ENCODE measurements at regions not wholly inside any gene's neighbourhood (a gene's known extent, or its start where the extent isn't known, plus 50 kb on each side); places are given as distances from the start of the nearest gene placed in this dataset.

- H3K27me3 ChIP-seq: no peaks in the 10 kb centered on the region
- H3K4me1 ChIP-seq: no peaks in the 10 kb centered on the region
- WGBS, 2 donors: 94 to 95% methylated on average over 6 of the region's 6 CpGs
- peaks cover 0 to 19% (median 0%) of the 10 kb centered on the region in 11 donors for H3K9me3 ChIP-seq
- TF ChIP-seq CTCF (IDR thresholded peaks at IDR 0.05): no peak
- ATAC-seq: no peak
- H3K27ac ChIP-seq: no peak overlapping the region
- intact Hi-C loops (cut with DNase I): no loop called here
- no peak for DNase-seq
- H3K4me3 ChIP-seq: no peak overlapping the region
- H3K36me3 ChIP-seq: no peaks in the 10 kb centered on the region
Observed at GRCh38 chr1:81634294-81634693, 166.4 kb upstream of the ADGRL2 start.

- Histone ChIP-seq H3K9me3 (peaks cover 0 to 11% (median 0%) of the 10 kb centered on the region in 11 donors), H3K4me1 (no peaks in the 10 kb centered on the region), H3K27me3 (no peaks in the 10 kb centered on the region), H3K4me3 (no peak overlapping the region), H3K27ac (no peak overlapping the region), H3K36me3 (no peaks in the 10 kb centered on the region)
- TF ChIP-seq CTCF (IDR thresholded peaks at IDR 0.05): no peak
- no peak for ATAC-seq
- no peak for DNase-seq
- WGBS, 2 donors: 72 to 88% methylated on average over 3 of the region's 3 CpGs
- intact Hi-C loops (cut with DNase I): no loop called here
Observed at GRCh38 chr1:81619156-81619555, 181.6 kb upstream of the ADGRL2 start.

- no peaks in the 10 kb centered on the region for H3K36me3 ChIP-seq
- DNase-seq (no peak), ATAC-seq (no peak)
- intact Hi-C loops (cut with DNase I): no loop called here
- no peak overlapping the region for H3K27ac ChIP-seq
- H3K27me3 ChIP-seq: no peaks in the 10 kb centered on the region
- TF ChIP-seq CTCF (IDR thresholded peaks at IDR 0.05): no peak
- H3K4me3 ChIP-seq: no peak overlapping the region
- H3K9me3 ChIP-seq: peaks cover 0 to 11% (median 0%) of the 10 kb centered on the region in 11 donors
- no peaks in the 10 kb centered on the region for H3K4me1 ChIP-seq
Observed at GRCh38 chr1:81618376-81618775, 182.4 kb upstream of the ADGRL2 start.

- 58 to 68% methylated on average over 9 of the region's 9 CpGs for WGBS, 2 donors
- DNase-seq (no peak), ATAC-seq (peak in 4 of 8 donors; percentile 24 to 42 (median 34))
- H3K4me1 ChIP-seq: no peaks in the 10 kb centered on the region
- peaks cover 0 to 11% (median 0%) of the 10 kb centered on the region in 11 donors for H3K9me3 ChIP-seq
- TF ChIP-seq CTCF (IDR thresholded peaks at IDR 0.05): no peak
- H3K27ac ChIP-seq: no peak overlapping the region
- H3K27me3 ChIP-seq: no peaks in the 10 kb centered on the region
- H3K4me3 ChIP-seq: peak overlapping the region in 1 of 10 donors; percentile 6
- intact Hi-C loops (cut with DNase I): no loop called here
- no peaks in the 10 kb centered on the region for H3K36me3 ChIP-seq
Observed at GRCh38 chr1:81617308-81617967, 183.3 kb upstream of the ADGRL2 start.
